ENCODE measurements at regions not wholly inside any gene's neighbourhood (a gene's known extent, or its start where the extent isn't known, plus 50 kb on each side); places are given as distances from the start of the nearest gene placed in this dataset.

- DNase-seq (ENCODE audit: low read depth) = no peak
Observed at GRCh38 chr17:77377710-77378235, 237.0 kb downstream of the SEC14L1 start.

- DNase-seq (ENCODE audit: low read depth) = no peak
Observed at GRCh38 chr17:77378318-77379064, 237.7 kb downstream of the SEC14L1 start.

- DNase-seq (ENCODE audit: low read depth) = no peak
Observed at GRCh38 chr17:77379065-77379428, 238.3 kb downstream of the SEC14L1 start.

GRCh38 chr17:77379832-77380231 lies 239.1 kb downstream of the SEC14L1 start:
- no peak for DNase-seq (ENCODE audit: low read depth)

GRCh38 chr17:77380395-77381184 lies 239.8 kb downstream of the SEC14L1 start:
- no peak for DNase-seq (ENCODE audit: low read depth)

- DNase-seq (ENCODE audit: low read depth) = no peak
Observed at GRCh38 chr17:77381185-77381700, 240.5 kb downstream of the SEC14L1 start.

- DNase-seq (ENCODE audit: low read depth) = no peak
Observed at GRCh38 chr17:77381731-77382130, 241.0 kb downstream of the SEC14L1 start.

GRCh38 chr17:77382356-77382911 lies 241.7 kb downstream of the SEC14L1 start:
- DNase-seq (ENCODE audit: low read depth) = no peak

- no peak for DNase-seq (ENCODE audit: low read depth)
Observed at GRCh38 chr17:77382966-77383612, 242.3 kb downstream of the SEC14L1 start.

GRCh38 chr17:77383613-77384608 lies 243.1 kb downstream of the SEC14L1 start:
- DNase-seq (ENCODE audit: low read depth) = no peak

- DNase-seq (ENCODE audit: low read depth) = no peak
Observed at GRCh38 chr17:77385750-77386501, 245.2 kb downstream of the SEC14L1 start.

GRCh38 chr17:77386502-77387192 lies 245.9 kb downstream of the SEC14L1 start:
- DNase-seq (ENCODE audit: low read depth) = no peak

- no peak for DNase-seq (ENCODE audit: low read depth)
Observed at GRCh38 chr17:77387891-77388290, 247.1 kb downstream of the SEC14L1 start.

GRCh38 chr17:77388384-77389306 lies 247.9 kb downstream of the SEC14L1 start:
- peak; percentile 39 for DNase-seq (ENCODE audit: low read depth)

GRCh38 chr17:77390870-77391269 lies 250.1 kb downstream of the SEC14L1 start:
- no peak for DNase-seq (ENCODE audit: low read depth)

GRCh38 chr17:77391668-77392375 lies 251.1 kb downstream of the SEC14L1 start:
- peak; percentile 98 for DNase-seq (ENCODE audit: low read depth)

Measured in Daoy (cell line).